ENCODE measurements at regions not wholly inside any gene's neighbourhood (a gene's known extent, or its start where the extent isn't known, plus 50 kb on each side); places are given as distances from the start of the nearest gene placed in this dataset.

DNA sequence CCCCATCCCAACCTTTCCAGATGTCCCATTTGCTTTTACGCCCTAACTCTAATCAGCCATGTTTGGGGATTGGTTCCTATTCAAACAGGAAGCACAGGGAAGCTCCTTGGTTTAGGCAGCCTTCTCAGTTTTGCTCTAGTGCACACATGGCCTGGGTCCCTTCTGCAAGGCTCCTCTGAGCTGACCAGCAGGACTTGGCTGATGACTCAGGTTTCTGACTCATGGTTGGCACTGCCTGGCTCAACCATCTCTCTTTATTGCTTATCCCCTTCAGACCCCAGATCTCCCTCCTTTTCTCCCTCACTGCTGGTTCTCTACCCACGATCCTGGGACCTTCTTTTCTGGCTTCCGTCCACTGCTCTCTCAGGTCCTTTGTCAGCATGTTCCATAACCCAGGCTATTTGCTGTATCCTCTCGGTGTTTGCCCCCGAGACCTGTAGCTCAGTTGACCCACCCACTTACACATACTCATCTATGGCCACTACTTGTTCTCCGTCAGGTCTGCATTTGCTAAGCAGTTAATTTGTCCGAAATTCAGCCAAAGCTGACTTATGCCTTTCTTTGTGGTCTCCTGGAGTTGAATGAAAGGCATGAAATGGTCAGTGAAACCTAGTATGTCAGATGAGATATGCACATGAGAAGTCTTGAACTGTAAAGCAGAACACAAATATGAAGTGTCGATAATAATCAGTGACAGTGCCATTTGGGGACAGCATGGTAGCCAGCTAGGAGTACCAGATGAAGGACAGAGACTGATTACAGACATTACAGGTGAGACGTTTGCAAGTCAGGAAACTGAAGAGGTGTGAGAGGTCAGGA, 323.5 kb upstream of the ROPN1 start:
- H3K4me1 Mint-ChIP-seq, result peaks cover 4 to 14% of the 10 kb centered on the region in 2 donors
- H3K27ac Mint-ChIP-seq, result no peak overlapping the region
- no peaks in the 10 kb centered on the region for H3K36me3 Mint-ChIP-seq
- ATAC-seq (replicated peaks) (no peak), DNase-seq (no peak)
- peaks cover 2 to 3% of the 10 kb centered on the region in 2 donors for H3K9me3 Mint-ChIP-seq
- H3K27me3 Mint-ChIP-seq, result no peaks in the 10 kb centered on the region
- no peak overlapping the region for H3K4me3 Mint-ChIP-seq

GRCh38 chr3:124316034-124316287, 324.0 kb upstream of the ROPN1 start:
- Mint-ChIP-seq H3K36me3 (no peaks in the 10 kb centered on the region), H3K9me3 (peaks cover 2 to 3% of the 10 kb centered on the region in 2 donors), H3K27me3 (no peaks in the 10 kb centered on the region), H3K27ac (no peak overlapping the region), H3K4me1 (peaks cover 4 to 14% of the 10 kb centered on the region in 2 donors), H3K4me3 (no peak overlapping the region)
- no peak for DNase-seq
- ATAC-seq (replicated peaks), result no peak

DNA sequence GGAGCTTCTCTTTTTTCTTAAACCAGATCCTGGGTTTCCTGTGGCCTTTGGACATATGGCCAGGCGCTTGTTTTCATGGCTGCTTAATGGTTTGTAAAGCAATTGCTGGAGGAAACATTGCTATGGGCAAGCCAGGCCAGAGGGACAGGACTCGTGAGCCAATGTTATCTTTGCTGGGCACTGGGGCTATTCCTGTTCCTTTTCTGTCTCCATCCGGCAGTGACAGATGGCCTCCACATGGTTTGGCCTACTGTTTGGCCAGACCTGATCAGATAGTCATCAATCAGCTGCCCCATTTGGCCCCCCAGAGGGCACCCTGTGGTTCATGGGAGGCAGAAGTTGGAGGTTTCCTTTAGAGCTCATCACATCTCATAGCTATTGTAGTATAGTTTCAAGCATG, 326.1 kb upstream of the ROPN1 start:
- ATAC-seq (replicated peaks), result no peak

DNA sequence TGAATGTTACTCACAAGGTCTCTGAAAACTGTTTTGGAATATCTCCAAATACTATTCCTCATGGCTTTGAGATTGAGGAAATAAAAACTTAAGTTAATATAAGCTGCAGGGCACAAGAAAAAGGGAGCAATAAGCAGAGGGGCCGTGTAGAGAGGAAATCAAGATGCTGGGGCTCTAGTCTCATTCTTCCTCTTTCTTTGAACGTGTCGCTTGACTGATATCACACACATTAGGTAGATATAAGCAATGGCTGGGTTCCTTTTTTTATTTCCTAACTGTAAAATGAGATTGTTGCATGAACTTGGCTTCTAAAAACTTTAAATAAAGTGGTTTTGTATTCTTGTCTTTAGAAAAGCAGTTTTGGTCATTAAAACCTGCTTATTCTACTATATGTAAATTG, 326.7 kb upstream of the ROPN1 start:
- Mint-ChIP-seq H3K27me3 (no peaks in the 10 kb centered on the region), H3K4me3 (no peak overlapping the region), H3K9me3 (peaks cover 3% of the 10 kb centered on the region in 2 donors), H3K27ac (no peak overlapping the region), H3K36me3 (no peaks in the 10 kb centered on the region), H3K4me1 (peaks cover 3 to 14% of the 10 kb centered on the region in 2 donors)
- ATAC-seq (replicated peaks) (peak; percentile 74 to 79), DNase-seq (no peak)

More for the DNA sequence above, 326.1 kb upstream of the ROPN1 start:
- peaks cover 3% of the 10 kb centered on the region in 2 donors for H3K9me3 Mint-ChIP-seq
- DNase-seq, result no peak
- H3K36me3 Mint-ChIP-seq, result no peaks in the 10 kb centered on the region
- no peaks in the 10 kb centered on the region for H3K27me3 Mint-ChIP-seq
- H3K4me1 Mint-ChIP-seq, result peaks cover 3 to 14% of the 10 kb centered on the region in 2 donors
- H3K27ac Mint-ChIP-seq, result no peak overlapping the region
- H3K4me3 Mint-ChIP-seq, result no peak overlapping the region

DNA sequence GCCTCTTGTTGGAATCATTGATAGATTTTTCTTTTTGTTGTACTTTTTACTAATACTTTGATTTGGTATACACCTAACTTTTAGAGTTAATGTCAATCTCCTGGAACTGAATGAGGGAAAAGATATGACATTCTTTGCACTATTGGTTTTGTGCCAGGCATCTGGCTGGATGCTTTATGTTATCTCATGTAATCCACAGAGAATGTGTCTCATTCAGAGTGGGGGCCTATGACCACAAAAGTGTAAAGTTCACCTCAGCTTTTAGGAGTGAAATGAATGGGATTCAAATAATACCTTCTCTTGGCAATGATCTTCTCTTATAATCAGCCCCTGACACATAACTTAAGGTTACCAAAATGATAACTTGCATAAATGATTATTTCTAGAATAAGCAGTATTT, 329.1 kb upstream of the ROPN1 start:
- peaks cover 0 to 1% of the 10 kb centered on the region in 2 donors for H3K9me3 Mint-ChIP-seq
- H3K4me1 Mint-ChIP-seq, result peaks cover 0 to 8% of the 10 kb centered on the region in 2 donors
- no peaks in the 10 kb centered on the region for H3K36me3 Mint-ChIP-seq
- no peak overlapping the region for H3K27ac Mint-ChIP-seq
- H3K27me3 Mint-ChIP-seq, result no peaks in the 10 kb centered on the region
- no peak overlapping the region for H3K4me3 Mint-ChIP-seq
- ATAC-seq (replicated peaks) (no peak), DNase-seq (no peak)

- peaks cover 0 to 1% of the 10 kb centered on the region in 2 donors for H3K9me3 Mint-ChIP-seq
- no peak for ATAC-seq (replicated peaks)
- H3K36me3 Mint-ChIP-seq, result no peaks in the 10 kb centered on the region
- no peak for DNase-seq
- H3K27ac Mint-ChIP-seq, result no peak overlapping the region
- H3K4me1 Mint-ChIP-seq, result peaks cover 0 to 8% of the 10 kb centered on the region in 2 donors
- no peak overlapping the region for H3K4me3 Mint-ChIP-seq
- H3K27me3 Mint-ChIP-seq, result no peaks in the 10 kb centered on the region
Measured at GRCh38 chr3:124322309-124322880, 330.5 kb upstream of the ROPN1 start.

- no peaks in the 10 kb centered on the region for H3K27me3 Mint-ChIP-seq
- peaks cover 0 to 1% of the 10 kb centered on the region in 2 donors for H3K9me3 Mint-ChIP-seq
- no peaks in the 10 kb centered on the region for H3K36me3 Mint-ChIP-seq
- H3K4me1 Mint-ChIP-seq, result peaks cover 0 to 8% of the 10 kb centered on the region in 2 donors
- ATAC-seq (replicated peaks) (no peak), DNase-seq (no peak)
- H3K4me3 Mint-ChIP-seq, result no peak overlapping the region
- no peak overlapping the region for H3K27ac Mint-ChIP-seq
Measured at GRCh38 chr3:124322966-124323365, 331.0 kb upstream of the ROPN1 start.

DNA sequence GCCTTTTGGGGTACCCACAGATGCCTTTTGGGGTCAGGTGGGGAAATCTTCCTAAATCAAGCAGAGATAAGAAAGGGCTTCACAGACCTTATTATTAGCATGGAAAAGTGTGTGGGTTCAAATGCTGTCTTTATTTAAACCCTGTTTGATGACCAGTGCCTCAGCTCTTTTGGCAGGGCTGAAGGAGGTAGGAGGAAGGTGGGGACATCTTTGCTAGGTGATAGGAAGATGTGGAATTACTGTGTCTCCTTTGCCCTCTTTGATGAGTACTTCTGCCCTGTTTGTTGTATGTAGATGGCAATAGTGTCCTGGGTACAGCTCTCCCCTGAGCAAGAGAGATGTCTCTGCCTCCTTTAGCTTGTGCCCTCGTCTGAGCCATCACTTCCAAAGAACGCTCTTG, 333.3 kb upstream of the ROPN1 start:
- no peak overlapping the region for H3K4me3 Mint-ChIP-seq
- H3K9me3 Mint-ChIP-seq, result peaks cover 0 to 1% of the 10 kb centered on the region in 2 donors
- peaks cover 2% of the 10 kb centered on the region in 2 donors for H3K27me3 Mint-ChIP-seq
- no peaks in the 10 kb centered on the region for H3K4me1 Mint-ChIP-seq
- no peak for ATAC-seq (replicated peaks)
- DNase-seq, result no peak
- no peak overlapping the region for H3K27ac Mint-ChIP-seq
- no peaks in the 10 kb centered on the region for H3K36me3 Mint-ChIP-seq

DNA sequence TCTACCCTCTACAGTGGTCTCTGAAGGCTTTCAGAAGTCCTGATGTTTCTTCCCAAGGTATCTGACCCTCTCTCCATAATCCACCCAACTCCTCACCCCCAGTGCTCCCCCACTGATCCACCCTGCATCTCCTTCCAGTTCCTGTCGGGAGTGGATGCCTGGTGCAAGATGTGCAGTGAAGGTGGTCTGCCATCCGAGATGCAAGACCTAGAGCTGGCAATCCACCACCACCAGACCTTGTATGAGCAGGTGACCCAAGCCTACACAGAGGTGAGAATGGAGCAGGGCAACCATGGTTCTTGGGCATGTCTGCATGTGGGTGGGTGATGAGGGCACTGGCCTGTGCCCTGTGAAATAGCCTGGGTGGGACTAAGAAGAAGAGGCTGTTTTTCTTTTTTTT, 337.8 kb upstream of the ROPN1 start:
- Mint-ChIP-seq H3K4me3 (no peak overlapping the region), H3K4me1 (no peaks in the 10 kb centered on the region), H3K9me3 (peaks cover 0 to 2% of the 10 kb centered on the region in 2 donors), H3K27me3 (peaks cover 6 to 12% of the 10 kb centered on the region in 2 donors), H3K36me3 (no peaks in the 10 kb centered on the region), H3K27ac (no peak overlapping the region)
- DNase-seq (no peak), ATAC-seq (replicated peaks) (no peak)

DNA sequence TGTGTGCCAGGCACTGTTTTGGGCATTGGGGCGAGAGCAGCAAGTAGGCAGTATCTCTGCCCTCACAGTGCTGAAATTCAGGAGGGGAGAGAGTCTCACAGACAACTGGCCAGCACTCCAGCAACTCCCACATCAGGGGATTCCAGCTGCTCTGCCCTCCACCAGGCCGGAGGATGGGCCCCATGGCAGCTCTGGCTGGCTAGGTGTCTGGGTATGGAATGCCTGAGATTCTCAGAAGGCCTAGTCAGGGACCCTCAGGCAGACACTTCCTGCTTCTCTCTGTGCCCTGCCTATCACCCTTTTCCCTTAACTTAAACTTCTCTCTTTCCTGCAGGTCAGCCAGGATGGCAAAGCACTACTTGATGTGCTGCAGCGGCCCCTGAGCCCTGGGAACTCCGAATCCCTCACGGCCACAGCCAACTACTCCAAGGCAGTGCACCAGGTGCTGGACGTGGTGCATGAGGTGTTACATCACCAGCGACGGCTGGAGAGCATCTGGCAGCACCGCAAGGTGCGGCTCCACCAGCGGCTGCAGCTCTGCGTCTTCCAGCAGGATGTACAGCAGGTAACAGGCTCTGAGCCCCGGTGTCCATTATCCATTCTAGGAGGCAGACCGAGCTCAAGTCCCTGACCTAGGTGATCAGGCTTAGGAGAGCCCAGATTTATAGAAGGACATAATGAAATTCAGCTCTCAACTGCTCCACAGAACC, 342.2 kb upstream of the ROPN1 start:
- Mint-ChIP-seq H3K9me3 (peaks cover 0 to 2% of the 10 kb centered on the region in 2 donors), H3K27ac (no peak overlapping the region), H3K4me1 (no peaks in the 10 kb centered on the region), H3K27me3 (peaks cover 18 to 20% of the 10 kb centered on the region in 2 donors), H3K36me3 (no peaks in the 10 kb centered on the region), H3K4me3 (no peak overlapping the region)
- DNase-seq, result no peak
- no peak for ATAC-seq (replicated peaks)

GRCh38 chr3:124336067-124336656, 344.2 kb upstream of the ROPN1 start:
- Mint-ChIP-seq H3K27ac (no peak overlapping the region), H3K36me3 (no peaks in the 10 kb centered on the region), H3K9me3 (peaks cover 0 to 2% of the 10 kb centered on the region in 2 donors), H3K4me1 (no peaks in the 10 kb centered on the region), H3K27me3 (peaks cover 13 to 30% of the 10 kb centered on the region in 2 donors), H3K4me3 (no peak overlapping the region)
- ATAC-seq (replicated peaks), result no peak
- DNase-seq, result no peak

DNA sequence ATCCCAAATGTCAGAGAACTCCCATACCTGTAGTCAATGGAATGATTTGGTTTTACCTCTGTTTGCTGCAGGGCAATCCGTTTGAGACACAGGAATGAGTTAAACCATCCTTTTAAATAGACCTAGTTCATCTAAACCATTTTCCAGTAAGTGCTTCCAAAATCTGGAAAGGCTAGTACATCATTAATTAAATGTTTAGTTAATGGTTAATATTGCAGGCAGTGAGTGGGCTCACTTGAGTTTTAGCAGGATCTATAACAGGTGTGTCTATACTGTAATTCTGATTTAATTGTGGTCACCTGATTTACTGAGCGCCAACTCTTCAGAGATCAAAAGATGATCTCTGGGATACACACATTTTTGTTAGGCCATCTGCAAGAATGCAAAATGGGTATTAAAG, 353.9 kb upstream of the ROPN1 start:
- H3K4me1 Mint-ChIP-seq, result no peaks in the 10 kb centered on the region
- H3K27me3 Mint-ChIP-seq, result peaks cover 8 to 22% of the 10 kb centered on the region in 2 donors
- no peak overlapping the region for H3K27ac Mint-ChIP-seq
- H3K9me3 Mint-ChIP-seq, result peaks cover 0 to 7% of the 10 kb centered on the region in 2 donors
- no peak overlapping the region for H3K4me3 Mint-ChIP-seq
- DNase-seq (no peak), ATAC-seq (replicated peaks) (no peak)
- no peaks in the 10 kb centered on the region for H3K36me3 Mint-ChIP-seq

DNA sequence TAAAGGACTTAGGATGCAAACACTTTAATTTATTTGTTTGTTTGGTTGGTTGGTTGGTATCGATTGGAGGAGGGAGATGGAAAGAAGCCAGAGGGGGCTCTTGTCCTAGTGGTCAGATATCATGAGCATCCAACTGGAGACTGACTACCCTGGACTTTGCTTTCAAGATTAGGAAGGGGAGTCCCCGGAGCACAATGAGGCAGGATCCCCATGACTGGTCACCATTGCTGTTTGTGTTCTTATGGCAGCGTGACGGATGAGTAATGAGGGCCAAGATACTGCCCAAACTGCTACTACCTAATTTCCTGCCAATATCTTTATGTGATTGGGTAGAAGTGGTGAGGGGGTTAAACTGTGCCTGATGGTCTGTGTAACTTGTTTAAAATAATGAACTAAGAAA, 354.6 kb upstream of the ROPN1 start:
- DNase-seq (no peak), ATAC-seq (replicated peaks) (no peak)
- Mint-ChIP-seq H3K9me3 (peaks cover 0 to 6% of the 10 kb centered on the region in 2 donors), H3K27me3 (peaks cover 7 to 16% of the 10 kb centered on the region in 2 donors), H3K36me3 (no peaks in the 10 kb centered on the region), H3K4me1 (no peaks in the 10 kb centered on the region), H3K27ac (no peak overlapping the region), H3K4me3 (no peak overlapping the region)

DNA sequence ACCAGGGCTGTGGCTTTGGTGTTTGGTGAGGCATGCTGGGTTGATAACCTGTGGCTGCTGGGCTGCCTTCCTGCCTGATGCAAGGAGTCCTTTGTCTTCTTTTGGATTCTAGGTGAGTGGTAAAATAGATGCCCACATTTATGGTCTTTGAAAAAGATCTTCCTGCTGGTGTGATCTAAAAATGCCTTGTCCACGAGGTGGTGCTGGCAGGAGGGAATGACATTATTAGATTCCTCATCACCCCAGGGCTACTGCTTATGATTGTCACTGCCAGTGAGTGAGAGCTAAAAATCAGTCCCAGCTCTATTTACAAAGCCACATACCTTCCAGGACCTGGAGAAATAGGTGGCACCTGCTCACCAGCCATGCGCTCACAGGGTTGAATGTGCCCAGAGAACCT, 355.5 kb upstream of the ROPN1 start:
- no peak for DNase-seq
- peaks cover 0 to 2% of the 10 kb centered on the region in 2 donors for H3K9me3 Mint-ChIP-seq
- no peak overlapping the region for H3K27ac Mint-ChIP-seq
- H3K4me1 Mint-ChIP-seq, result no peaks in the 10 kb centered on the region
- H3K36me3 Mint-ChIP-seq, result no peaks in the 10 kb centered on the region
- no peak overlapping the region for H3K4me3 Mint-ChIP-seq
- peaks cover 5 to 13% of the 10 kb centered on the region in 2 donors for H3K27me3 Mint-ChIP-seq
- ATAC-seq (replicated peaks), result no peak
